ENCODE measurements at regions not wholly inside any gene's neighbourhood (a gene's known extent, or its start where the extent isn't known, plus 50 kb on each side); places are given as distances from the start of the nearest gene placed in this dataset.

DNA sequence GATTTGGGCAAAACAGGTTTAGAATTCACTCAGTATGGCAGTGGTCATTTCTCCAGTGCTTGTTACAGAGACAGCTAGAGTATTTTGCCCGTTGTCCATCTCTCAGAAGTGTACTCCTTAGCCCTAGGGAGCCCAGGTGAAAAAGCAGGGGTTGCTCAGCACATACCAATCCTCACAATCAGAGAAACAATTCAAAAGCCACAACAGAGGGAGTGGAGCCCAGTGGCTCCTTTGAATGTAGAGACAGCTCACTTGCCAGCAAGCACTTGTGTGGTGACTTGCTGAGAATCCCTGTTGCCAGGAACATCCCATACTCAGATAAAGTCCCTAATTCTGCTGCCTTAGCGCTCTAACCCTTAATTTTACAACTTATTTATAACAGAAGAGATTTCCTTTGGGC is 1488.3 kb downstream of the RPA4 start:
- TF ChIP-seq CTBP1 (IDR thresholded peaks at IDR 0.05; ENCODE audit: borderline replicate concordance), result no peak
- no peak for TF ChIP-seq BHLHE40 (IDR thresholded peaks at IDR 0.05; ENCODE audit: borderline replicate concordance)
- no peak for TF ChIP-seq ELF4 (IDR thresholded peaks at IDR 0.05)
- TF ChIP-seq HDGF (IDR thresholded peaks at IDR 0.05; ENCODE audit: borderline replicate concordance), result no peak
- no peak for TF ChIP-seq FOXA1 (IDR thresholded peaks at IDR 0.05)
- TF ChIP-seq FOXM1 (IDR thresholded peaks at IDR 0.05; ENCODE audit: borderline replicate concordance), result no peak
- TF ChIP-seq, protein P1, sequence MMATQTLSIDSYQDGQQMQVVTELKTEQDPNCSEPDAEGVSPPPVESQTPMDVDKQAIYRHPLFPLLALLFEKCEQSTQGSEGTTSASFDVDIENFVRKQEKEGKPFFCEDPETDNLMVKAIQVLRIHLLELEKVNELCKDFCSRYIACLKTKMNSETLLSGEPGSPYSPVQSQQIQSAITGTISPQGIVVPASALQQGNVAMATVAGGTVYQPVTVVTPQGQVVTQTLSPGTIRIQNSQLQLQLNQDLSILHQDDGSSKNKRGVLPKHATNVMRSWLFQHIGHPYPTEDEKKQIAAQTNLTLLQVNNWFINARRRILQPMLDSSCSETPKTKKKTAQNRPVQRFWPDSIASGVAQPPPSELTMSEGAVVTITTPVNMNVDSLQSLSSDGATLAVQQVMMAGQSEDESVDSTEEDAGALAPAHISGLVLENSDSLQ (IDR thresholded peaks at IDR 0.05), result no peak
- no peak for TF ChIP-seq SUZ12 (IDR thresholded peaks at IDR 0.05)
- no peak for TF ChIP-seq ZNF384 (IDR thresholded peaks at IDR 0.05)
- no peak for TF ChIP-seq SP1 (IDR thresholded peaks at IDR 0.05)
